ENCODE measurements at regions not wholly inside any gene's neighbourhood (a gene's known extent, or its start where the extent isn't known, plus 50 kb on each side); places are given as distances from the start of the nearest gene placed in this dataset.
"Not testable (repeated sequence)": the region's sequence is repeated elsewhere in the genome, so short reads cannot be mapped to it uniquely, and the experiment has no call there.

DNA sequence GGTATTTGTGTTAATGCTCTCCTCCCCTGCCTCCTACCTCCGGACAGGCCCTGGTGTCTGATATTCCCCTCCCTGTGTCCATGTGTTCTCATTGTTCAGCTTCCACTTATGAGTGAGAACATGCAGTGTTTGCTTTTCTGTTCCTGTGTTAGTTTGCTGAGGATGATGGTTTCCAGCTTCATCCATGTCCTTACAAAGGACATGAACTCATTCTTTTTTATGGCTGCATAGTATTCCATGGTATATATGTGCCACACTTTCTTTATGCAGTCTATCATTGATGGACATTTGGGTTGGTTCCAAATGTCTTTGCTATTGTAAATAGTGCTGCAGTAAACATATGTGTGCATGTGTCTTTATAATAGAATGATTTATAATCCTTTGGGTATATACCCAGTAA, 105.2 kb upstream of the SNX2 start:
- TF ChIP-seq, protein P1, sequence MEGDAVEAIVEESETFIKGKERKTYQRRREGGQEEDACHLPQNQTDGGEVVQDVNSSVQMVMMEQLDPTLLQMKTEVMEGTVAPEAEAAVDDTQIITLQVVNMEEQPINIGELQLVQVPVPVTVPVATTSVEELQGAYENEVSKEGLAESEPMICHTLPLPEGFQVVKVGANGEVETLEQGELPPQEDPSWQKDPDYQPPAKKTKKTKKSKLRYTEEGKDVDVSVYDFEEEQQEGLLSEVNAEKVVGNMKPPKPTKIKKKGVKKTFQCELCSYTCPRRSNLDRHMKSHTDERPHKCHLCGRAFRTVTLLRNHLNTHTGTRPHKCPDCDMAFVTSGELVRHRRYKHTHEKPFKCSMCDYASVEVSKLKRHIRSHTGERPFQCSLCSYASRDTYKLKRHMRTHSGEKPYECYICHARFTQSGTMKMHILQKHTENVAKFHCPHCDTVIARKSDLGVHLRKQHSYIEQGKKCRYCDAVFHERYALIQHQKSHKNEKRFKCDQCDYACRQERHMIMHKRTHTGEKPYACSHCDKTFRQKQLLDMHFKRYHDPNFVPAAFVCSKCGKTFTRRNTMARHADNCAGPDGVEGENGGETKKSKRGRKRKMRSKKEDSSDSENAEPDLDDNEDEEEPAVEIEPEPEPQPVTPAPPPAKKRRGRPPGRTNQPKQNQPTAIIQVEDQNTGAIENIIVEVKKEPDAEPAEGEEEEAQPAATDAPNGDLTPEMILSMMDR (IDR thresholded peaks at IDR 0.05; ENCODE audit: low read length), result not testable (repeated sequence)
- not testable (repeated sequence) for TF ChIP-seq EZH2 (optimal IDR thresholded peaks at IDR 0.05; ENCODE audit: low read depth, low read length)

Measured in MM.1S (cell line).